Vagina (tissue), 2 donors: ENCODE measurements at regions not wholly inside any gene's neighbourhood (a gene's known extent, or its start where the extent isn't known, plus 50 kb on each side); places are given as distances from the start of the nearest gene placed in this dataset.
"Not testable (repeated sequence)": the region's sequence is repeated elsewhere in the genome, so short reads cannot be mapped to it uniquely, and the experiment has no call there.

Experiments used
- DNase-seq, 2 donors: peaks; one replicate each; pipeline ENCODE4 v3.0.0-alpha.2; 2017; ENCODE audit errors: extremely low spot score in 2 of 2
- H3K27ac ChIP-seq: fragments of 200-600 bp; sonication (generic); one replicate; pipeline ENCODE4 v1.5.1; 2019
- H3K27me3 ChIP-seq: fragments of 200-600 bp; sonication (generic); one replicate; pipeline ENCODE4 v1.5.1; 2019
- H3K36me3 ChIP-seq, 2 donors: fragments of 200-600 bp; sonication (generic); one replicate each; pipeline ENCODE4 v1.5.1; 2017 to 2019
- H3K4me1 ChIP-seq: fragments of 200-600 bp; sonication (generic); one replicate; pipeline ENCODE4 v1.5.1; 2019
- H3K4me3 ChIP-seq, 2 donors: fragments of 200-600 bp; sonication (generic); 1 replicate in 1 of 2; 2 replicates in 1 of 2; pipeline ENCODE4 v1.5.1; 2016 to 2019
- H3K9me3 ChIP-seq: fragments of 200-600 bp; sonication (generic); one replicate; pipeline ENCODE4 v1.5.1; 2019
- CTCF ChIP-seq, 3 experiments: fragments of 450-650 bp in 2 of 3; fragments of 200-600 bp in 1 of 3; sonication (generic) in 1 of 3; IDR thresholded peaks; one replicate each; pipeline ENCODE4 v1.5.1; 2017 to 2019; ENCODE audit warnings: antibody characterized with exemption in 3 of 3, mild to moderate bottlenecking in 2 of 3, moderate library complexity in 2 of 3
- POLR2A ChIP-seq, 2 donors: fragments of 450-650 bp; IDR thresholded peaks; one replicate each; pipeline ENCODE4 v1.6.1; 2017; ENCODE audit warnings: antibody characterized with exemption in 2 of 2, mild to moderate bottlenecking in 2 of 2, moderate library complexity in 2 of 2
- POLR2AphosphoS5 ChIP-seq, 2 donors: sonication (generic); formaldehyde crosslinking; IDR thresholded peaks; one replicate each; pipeline ENCODE4 v1.9.0; 2017; ENCODE audit warnings: antibody characterized with exemption in 2 of 2, mild to moderate bottlenecking in 2 of 2, low read depth in 1 of 2; ENCODE audit not compliant: insufficient read depth in 1 of 2
- intact Hi-C: fragments of 100-400 bp; cut with DNase I; formaldehyde crosslinking; loops from one replicate; pipeline ENCODE4 v1.15.1; 2023

DNA sequence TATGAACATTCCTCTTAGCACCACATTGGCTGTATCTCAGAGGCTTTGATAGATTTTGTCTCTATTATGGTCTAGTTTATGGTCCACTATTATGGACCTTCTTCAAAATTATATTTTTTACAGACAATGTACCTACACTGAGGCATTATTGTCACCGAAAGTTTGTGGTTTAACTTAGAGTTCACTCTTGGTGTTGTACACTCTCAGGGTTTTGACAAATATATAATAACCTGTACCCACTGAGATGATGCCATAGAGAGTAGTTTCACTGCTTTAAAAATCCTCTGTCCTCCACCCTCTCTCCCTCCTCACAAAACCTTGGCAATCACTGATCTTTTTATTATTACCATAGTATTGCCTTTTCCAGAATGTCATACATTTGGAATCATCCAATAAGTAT lies 528.2 kb downstream of the SLC6A15 start:
- Histone ChIP-seq H3K27ac (no peak overlapping the region), H3K36me3 (no peaks in the 10 kb centered on the region), H3K4me1 (no peaks in the 10 kb centered on the region), H3K27me3 (no peaks in the 10 kb centered on the region), H3K9me3 (no peaks in the 10 kb centered on the region), H3K4me3 (no peak overlapping the region)
- intact Hi-C loops, result no loop called here
- no peak for DNase-seq
- TF ChIP-seq POLR2AphosphoS5 (IDR thresholded peaks at IDR 0.05; ENCODE audit: insufficient read depth in 1 of 2, low read depth in 1 of 2), result no peak
- TF ChIP-seq CTCF (IDR thresholded peaks at IDR 0.05), result no peak
- no peak for TF ChIP-seq POLR2A (IDR thresholded peaks at IDR 0.05)

DNA sequence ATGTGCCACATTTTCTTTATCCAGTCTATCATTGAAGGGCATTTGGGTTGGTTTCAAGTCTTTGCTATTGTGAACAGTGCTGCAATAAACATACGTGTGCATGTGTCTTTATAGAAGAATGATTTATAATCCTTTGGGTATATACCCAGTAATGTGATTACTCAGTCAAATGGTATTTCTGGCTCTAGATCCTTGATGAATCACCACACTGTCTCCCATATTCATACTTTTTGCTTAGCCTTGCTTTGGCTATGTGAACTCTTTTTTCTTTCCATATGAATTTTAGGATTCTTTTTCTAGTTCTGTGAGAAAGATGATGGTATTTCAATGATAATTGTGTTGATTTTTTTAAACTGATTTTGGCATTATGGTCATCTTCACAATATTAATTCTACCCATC lies 530.1 kb downstream of the SLC6A15 start:
- DNase-seq, H3K4me3 ChIP-seq, H3K4me1 ChIP-seq, H3K36me3 ChIP-seq, H3K27me3 ChIP-seq, intact Hi-C loops, H3K27ac ChIP-seq, H3K9me3 ChIP-seq: not testable (repeated sequence)

- no peak for DNase-seq
- Histone ChIP-seq H3K36me3 (no peaks in the 10 kb centered on the region), H3K4me3 (no peak overlapping the region), H3K27me3 (no peaks in the 10 kb centered on the region), H3K9me3 (no peaks in the 10 kb centered on the region), H3K27ac (no peak overlapping the region), H3K4me1 (no peaks in the 10 kb centered on the region)
- no peak for TF ChIP-seq POLR2A (IDR thresholded peaks at IDR 0.05)
- TF ChIP-seq POLR2AphosphoS5 (IDR thresholded peaks at IDR 0.05; ENCODE audit: insufficient read depth in 1 of 2, low read depth in 1 of 2), result no peak
- no peak for TF ChIP-seq CTCF (IDR thresholded peaks at IDR 0.05)
- intact Hi-C loops, result no loop called here
These were observed 536.3 kb downstream of the SLC6A15 start for GRCh38 chr12:84376320-84376719.

- Histone ChIP-seq H3K27ac (no peak overlapping the region), H3K4me3 (no peak overlapping the region), H3K9me3 (no peaks in the 10 kb centered on the region), H3K4me1 (no peaks in the 10 kb centered on the region), H3K27me3 (no peaks in the 10 kb centered on the region), H3K36me3 (no peaks in the 10 kb centered on the region)
- TF ChIP-seq POLR2AphosphoS5 (IDR thresholded peaks at IDR 0.05; ENCODE audit: insufficient read depth in 1 of 2, low read depth in 1 of 2) (no peak), POLR2A (IDR thresholded peaks at IDR 0.05) (no peak), CTCF (IDR thresholded peaks at IDR 0.05) (no peak)
- no peak for DNase-seq
- intact Hi-C loops, result no loop called here
These were observed 537.0 kb downstream of the SLC6A15 start for GRCh38 chr12:84375449-84376170.

- no peak overlapping the region for H3K27ac ChIP-seq
- no peaks in the 10 kb centered on the region for H3K4me1 ChIP-seq
- intact Hi-C loops, result no loop called here
- H3K36me3 ChIP-seq, result no peaks in the 10 kb centered on the region
- no peak overlapping the region for H3K4me3 ChIP-seq
- H3K9me3 ChIP-seq, result no peaks in the 10 kb centered on the region
- DNase-seq, result no peak
- H3K27me3 ChIP-seq, result no peaks in the 10 kb centered on the region
- TF ChIP-seq POLR2A (IDR thresholded peaks at IDR 0.05) (no peak), CTCF (IDR thresholded peaks at IDR 0.05) (no peak), POLR2AphosphoS5 (IDR thresholded peaks at IDR 0.05; ENCODE audit: insufficient read depth in 1 of 2, low read depth in 1 of 2) (no peak)
These were observed 550.1 kb downstream of the SLC6A15 start for GRCh38 chr12:84362552-84362897.
